ENCODE measurements at regions not wholly inside any gene's neighbourhood (a gene's known extent, or its start where the extent isn't known, plus 50 kb on each side); places are given as distances from the start of the nearest gene placed in this dataset.

- TF ChIP-seq, protein P1, sequence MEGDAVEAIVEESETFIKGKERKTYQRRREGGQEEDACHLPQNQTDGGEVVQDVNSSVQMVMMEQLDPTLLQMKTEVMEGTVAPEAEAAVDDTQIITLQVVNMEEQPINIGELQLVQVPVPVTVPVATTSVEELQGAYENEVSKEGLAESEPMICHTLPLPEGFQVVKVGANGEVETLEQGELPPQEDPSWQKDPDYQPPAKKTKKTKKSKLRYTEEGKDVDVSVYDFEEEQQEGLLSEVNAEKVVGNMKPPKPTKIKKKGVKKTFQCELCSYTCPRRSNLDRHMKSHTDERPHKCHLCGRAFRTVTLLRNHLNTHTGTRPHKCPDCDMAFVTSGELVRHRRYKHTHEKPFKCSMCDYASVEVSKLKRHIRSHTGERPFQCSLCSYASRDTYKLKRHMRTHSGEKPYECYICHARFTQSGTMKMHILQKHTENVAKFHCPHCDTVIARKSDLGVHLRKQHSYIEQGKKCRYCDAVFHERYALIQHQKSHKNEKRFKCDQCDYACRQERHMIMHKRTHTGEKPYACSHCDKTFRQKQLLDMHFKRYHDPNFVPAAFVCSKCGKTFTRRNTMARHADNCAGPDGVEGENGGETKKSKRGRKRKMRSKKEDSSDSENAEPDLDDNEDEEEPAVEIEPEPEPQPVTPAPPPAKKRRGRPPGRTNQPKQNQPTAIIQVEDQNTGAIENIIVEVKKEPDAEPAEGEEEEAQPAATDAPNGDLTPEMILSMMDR (IDR thresholded peaks at IDR 0.05 in 4 of 5, conservative IDR thresholded peaks at IDR 0.05 in 1 of 5) = no peak
- TF ChIP-seq POLR2A (IDR thresholded peaks at IDR 0.05) = no peak
Observed at GRCh38 chr14:104305511-104306449, 167.4 kb downstream of the KIF26A start.
